Right lobe of liver (tissue), 6 donors: ENCODE measurements at regions not wholly inside any gene's neighbourhood (a gene's known extent, or its start where the extent isn't known, plus 50 kb on each side); places are given as distances from the start of the nearest gene placed in this dataset.

Experiments used
- ATAC-seq, 4 donors: fragments of 200-7000 bp; cut with Tn5 transposase; one replicate each; pipeline ENCODE4 v1.9.1; 2020; ENCODE audit warnings: mild to moderate bottlenecking in 4 of 4, moderate library complexity in 4 of 4
- DNase-seq, 3 donors: peaks; one replicate each; pipeline ENCODE4 v3.0.0-alpha.2; 2020
- H3K27ac ChIP-seq, 3 donors: fragments of 200-600 bp; one replicate each; pipeline ENCODE4 v1.8.0; 2022
- H3K27me3 ChIP-seq, 2 donors: fragments of 200-600 bp; one replicate each; pipeline ENCODE4 v1.8.0; 2022
- H3K36me3 ChIP-seq, 4 donors: fragments of 200-600 bp; sonication (generic) in 1 of 4; one replicate each; pipeline versions ENCODE4 v1.5.1 to v1.8.0; 2017 to 2022; ENCODE audit warnings: control low read depth in 1 of 4
- H3K4me1 ChIP-seq, 4 donors: fragments of 200-600 bp; sonication (generic) in 1 of 4; one replicate each; pipeline versions ENCODE4 v1.5.1 to v1.8.0; 2017 to 2022; ENCODE audit warnings: control low read depth in 1 of 4
- H3K4me3 ChIP-seq, 3 donors: fragments of 200-600 bp; one replicate each; pipeline ENCODE4 v1.8.0; 2022
- H3K9me3 ChIP-seq, 4 donors: fragments of 200-600 bp; sonication (generic) in 1 of 4; one replicate each; pipeline versions ENCODE4 v1.5.1 to v1.8.0; 2017 to 2022; ENCODE audit warnings: control low read depth in 1 of 4
- POLR2A ChIP-seq: fragments of 450-650 bp; IDR thresholded peaks from one replicate; pipeline ENCODE4 v1.6.1; 2017; ENCODE audit warnings: antibody characterized with exemption, mild to moderate bottlenecking
- WGBS: methylation state at CpG from one replicate; pipeline ENCODE4 v1.1.6; 2018; ENCODE audit warnings: low coverage, low lambda C conversion rate; ENCODE audit not compliant: insufficient coverage; ENCODE audit errors: missing lambda C conversion rate; 5-methylcytosine and 5-hydroxymethylcytosine counted together
- intact Hi-C, 2 donors: fragments of 100-400 bp; cut with DNase I; formaldehyde crosslinking; loops; one replicate each; pipeline versions ENCODE4 v1.11.2 to v1.14.1; 2022
- TF ChIP-seq, protein P1 (sequence below), 4 donors: fragments of 200-600 bp in 3 of 4; fragments of 450-650 bp in 1 of 4; IDR thresholded peaks; one replicate each; pipeline versions ENCODE4 v1.5.1 to v1.8.0; 2016 to 2022; ENCODE audit warnings: antibody characterized with exemption in 4 of 4, mild to moderate bottlenecking in 2 of 4
- donor health status: DM: no; HTN: yes; CAD: no.
- donor health status: DM: no; HTN: no; CAD: no.
- donor health status: DM: no; HTN: no; CAD: no.
- donor health status: DM: no; HTN: yes; CAD: no.
- donor health status: DM: no; HTN: yes; CAD: no.

DNA sequence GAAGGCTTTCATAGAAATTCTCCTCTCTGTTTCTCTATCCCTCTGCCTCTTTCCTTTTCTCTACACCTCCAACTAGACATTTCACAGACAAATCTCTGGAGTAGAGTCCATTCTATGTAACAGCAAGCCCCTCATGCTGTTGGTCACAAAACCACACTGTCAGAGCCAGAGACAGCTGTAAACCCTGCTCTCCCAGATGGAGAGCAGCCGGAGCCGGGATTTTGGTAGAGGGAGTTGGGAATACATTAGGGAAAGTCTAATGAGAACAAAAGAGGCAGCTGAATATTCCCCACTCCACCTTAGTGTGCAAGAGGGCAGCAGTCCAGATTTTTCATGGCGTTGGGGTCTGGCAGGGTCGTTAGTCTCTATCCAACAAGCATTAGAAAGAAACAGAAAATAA is 68.3 kb upstream of the EDN1 start:
- Histone ChIP-seq H3K27ac (no peak overlapping the region), H3K27me3 (no peaks in the 10 kb centered on the region), H3K4me1 (no peaks in the 10 kb centered on the region), H3K4me3 (no peak overlapping the region), H3K9me3 (no peaks in the 10 kb centered on the region), H3K36me3 (no peaks in the 10 kb centered on the region)
- DNase-seq (no peak), ATAC-seq (no peak)
- no peak for TF ChIP-seq POLR2A
- TF ChIP-seq, protein P1, sequence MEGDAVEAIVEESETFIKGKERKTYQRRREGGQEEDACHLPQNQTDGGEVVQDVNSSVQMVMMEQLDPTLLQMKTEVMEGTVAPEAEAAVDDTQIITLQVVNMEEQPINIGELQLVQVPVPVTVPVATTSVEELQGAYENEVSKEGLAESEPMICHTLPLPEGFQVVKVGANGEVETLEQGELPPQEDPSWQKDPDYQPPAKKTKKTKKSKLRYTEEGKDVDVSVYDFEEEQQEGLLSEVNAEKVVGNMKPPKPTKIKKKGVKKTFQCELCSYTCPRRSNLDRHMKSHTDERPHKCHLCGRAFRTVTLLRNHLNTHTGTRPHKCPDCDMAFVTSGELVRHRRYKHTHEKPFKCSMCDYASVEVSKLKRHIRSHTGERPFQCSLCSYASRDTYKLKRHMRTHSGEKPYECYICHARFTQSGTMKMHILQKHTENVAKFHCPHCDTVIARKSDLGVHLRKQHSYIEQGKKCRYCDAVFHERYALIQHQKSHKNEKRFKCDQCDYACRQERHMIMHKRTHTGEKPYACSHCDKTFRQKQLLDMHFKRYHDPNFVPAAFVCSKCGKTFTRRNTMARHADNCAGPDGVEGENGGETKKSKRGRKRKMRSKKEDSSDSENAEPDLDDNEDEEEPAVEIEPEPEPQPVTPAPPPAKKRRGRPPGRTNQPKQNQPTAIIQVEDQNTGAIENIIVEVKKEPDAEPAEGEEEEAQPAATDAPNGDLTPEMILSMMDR (IDR thresholded peaks at IDR 0.05) = no peak
- intact Hi-C loops = no loop called here
- 75% methylated on average over 4 of the region's 4 CpGs for WGBS

DNA sequence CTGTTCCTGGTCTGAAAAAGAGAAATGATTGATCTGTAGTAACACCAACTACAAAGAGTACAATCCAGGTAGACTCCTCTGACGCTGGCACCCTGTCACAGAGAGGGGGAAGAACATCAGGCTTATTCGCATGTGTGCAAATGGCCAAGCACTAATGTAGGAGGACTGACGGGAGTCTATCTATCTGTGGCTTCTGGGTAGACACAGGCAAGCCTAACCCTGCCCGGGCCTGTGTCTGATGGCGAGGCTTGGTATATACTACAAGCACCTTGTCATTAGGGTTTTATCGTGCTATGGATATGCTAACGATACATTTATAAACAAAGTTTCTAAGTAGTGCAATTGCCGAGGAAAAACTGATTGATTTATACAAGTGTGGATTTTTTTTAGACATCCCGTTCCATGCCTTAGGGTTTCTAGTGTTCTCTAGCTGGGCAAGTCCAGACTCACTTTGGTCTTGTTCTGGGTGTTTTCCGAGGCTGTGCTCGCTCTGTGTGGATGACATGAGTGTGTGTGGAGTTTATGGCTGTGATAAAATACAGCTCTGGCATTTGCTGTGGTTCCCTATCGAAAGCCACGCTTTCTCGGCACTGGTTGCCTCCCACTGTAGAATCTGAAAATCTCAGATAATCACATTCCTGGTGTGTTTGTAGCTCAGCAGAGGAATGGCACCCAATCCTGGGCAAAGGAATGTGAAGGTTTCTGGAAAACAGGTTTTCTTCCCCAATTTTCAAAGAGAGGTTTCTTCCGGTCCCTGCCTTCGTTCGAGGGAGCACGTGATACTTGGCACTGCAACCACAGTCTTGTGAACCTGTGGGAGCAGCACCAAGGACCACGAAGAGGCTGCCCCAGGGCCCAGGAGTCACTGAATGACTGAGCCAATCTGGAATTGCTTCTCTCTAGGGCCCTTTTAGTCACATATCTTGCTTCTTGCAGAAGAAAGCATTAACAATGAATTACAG is 67.5 kb upstream of the EDN1 start:
- WGBS = 93% methylated on average over 10 of the region's 19 CpGs
- intact Hi-C loops = no loop called here
- TF ChIP-seq POLR2A = no peak
- TF ChIP-seq, protein P1 (IDR thresholded peaks at IDR 0.05) = no peak

DNA sequence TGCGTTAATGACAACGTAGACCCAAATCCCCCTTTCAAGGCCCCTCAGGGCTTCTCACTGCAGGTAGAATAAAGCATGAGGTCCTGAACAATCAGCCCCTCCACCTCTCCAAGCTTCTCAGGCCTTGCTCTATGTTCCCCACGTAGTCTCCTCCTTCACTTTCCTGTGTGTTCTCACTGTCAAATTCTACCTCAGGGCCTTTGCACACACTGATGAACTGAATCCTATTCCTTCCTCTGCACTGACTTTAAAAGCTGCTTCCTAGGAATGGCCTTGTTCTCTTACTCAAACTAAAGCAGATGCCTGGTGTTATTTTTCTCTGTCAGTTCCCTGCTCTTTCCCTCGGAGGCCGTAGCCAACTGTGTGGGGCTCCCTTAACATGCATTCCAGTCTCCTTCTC is 66.8 kb upstream of the EDN1 start:
- 85% methylated on average over 3 of the region's 5 CpGs for WGBS
- intact Hi-C loops = no loop called here
- no peaks in the 10 kb centered on the region for H3K9me3 ChIP-seq
- no peak overlapping the region for H3K27ac ChIP-seq
- TF ChIP-seq, protein P1 (IDR thresholded peaks at IDR 0.05) = no peak
- TF ChIP-seq POLR2A = no peak
- ATAC-seq (no peak), DNase-seq (no peak)
- H3K4me3 ChIP-seq = no peak overlapping the region
- H3K36me3 ChIP-seq = no peaks in the 10 kb centered on the region
- no peaks in the 10 kb centered on the region for H3K27me3 ChIP-seq
- H3K4me1 ChIP-seq = peaks cover 0 to 3% (median 0%) of the 10 kb centered on the region in 4 donors

More for the DNA sequence above, 67.5 kb upstream of the EDN1 start:
- Histone ChIP-seq H3K36me3 (no peaks in the 10 kb centered on the region), H3K9me3 (no peaks in the 10 kb centered on the region), H3K27ac (no peak overlapping the region), H3K4me1 (no peaks in the 10 kb centered on the region), H3K4me3 (no peak overlapping the region), H3K27me3 (no peaks in the 10 kb centered on the region)
- DNase-seq (no peak), ATAC-seq (no peak)

DNA sequence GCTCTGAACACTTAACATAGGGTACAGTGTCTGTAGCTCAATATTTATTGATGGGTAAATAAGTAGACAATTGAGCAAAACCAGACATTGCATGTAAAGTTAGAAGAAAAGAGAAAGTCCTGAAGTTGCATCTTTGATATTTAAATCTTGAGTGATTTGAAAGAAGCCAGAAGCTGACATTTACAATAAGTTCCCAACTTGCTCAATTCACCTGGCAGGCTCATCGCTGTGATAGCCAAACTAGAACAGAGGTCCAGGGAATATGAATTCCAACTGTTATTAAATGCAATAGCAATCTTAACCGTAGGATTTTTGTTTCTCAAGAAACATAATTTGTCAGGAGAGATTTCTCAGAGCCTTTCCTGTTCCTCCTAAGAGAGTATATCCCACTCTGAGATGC is 65.9 kb upstream of the EDN1 start:
- no peak overlapping the region for H3K27ac ChIP-seq
- no peak for TF ChIP-seq POLR2A
- TF ChIP-seq, protein P1 (IDR thresholded peaks at IDR 0.05) = no peak
- H3K4me3 ChIP-seq = no peak overlapping the region
- peaks cover 0 to 11% (median 0%) of the 10 kb centered on the region in 4 donors for H3K4me1 ChIP-seq
- 95% methylated on average over 2 of the region's 2 CpGs for WGBS
- ATAC-seq (no peak), DNase-seq (no peak)
- no peaks in the 10 kb centered on the region for H3K36me3 ChIP-seq
- no peaks in the 10 kb centered on the region for H3K9me3 ChIP-seq
- H3K27me3 ChIP-seq = no peaks in the 10 kb centered on the region
- intact Hi-C loops = no loop called here
